Neutrophil (primary cell): ENCODE measurements at regions not wholly inside any gene's neighbourhood (a gene's known extent, or its start where the extent isn't known, plus 50 kb on each side); places are given as distances from the start of the nearest gene placed in this dataset.
A peak's percentile ranks its signal among the peaks of the same experiment; 100 is the strongest.

Experiments used
- H3K27ac ChIP-seq: fragments of 200-600 bp; sonication (generic); 2 replicates; pipeline ENCODE4 v1.5.1; 2016; ENCODE audit warnings: mild to moderate bottlenecking, moderate library complexity
- H3K27me3 ChIP-seq: fragments of 200-600 bp; sonication (generic); 2 replicates; pipeline ENCODE4 v1.6.0; 2016; ENCODE audit warnings: mild to moderate bottlenecking
- H3K36me3 ChIP-seq: fragments of 200-600 bp; sonication (generic); 2 replicates; pipeline ENCODE4 v1.5.1; 2017
- H3K4me1 ChIP-seq, 2 experiments: fragments of 200-600 bp in 1 of 2; sonication (generic) in 1 of 2; 1 replicate in 1 of 2; 2 replicates in 1 of 2; pipeline versions ENCODE4 v1.5.1 to v1.6.1; 2013 to 2016; ENCODE audit warnings: low read depth in 1 of 2, low read length in 1 of 2, mild to moderate bottlenecking in 1 of 2, moderate library complexity in 1 of 2; ENCODE audit not compliant: control insufficient read depth in 1 of 2, insufficient read depth in 1 of 2
- H3K4me3 ChIP-seq, 2 experiments: fragments of 200-600 bp in 1 of 2; sonication (generic) in 1 of 2; 1 replicate in 1 of 2; 2 replicates in 1 of 2; pipeline ENCODE4 v1.5.1; 2013 to 2016; ENCODE audit warnings: low read depth in 1 of 2, low read length in 1 of 2, mild to moderate bottlenecking in 1 of 2, moderate library complexity in 1 of 2
- H3K9me3 ChIP-seq: fragments of 200-600 bp; sonication (generic); 2 replicates; pipeline ENCODE4 v1.5.1; 2016
- CTCF ChIP-seq: fragments of 200-600 bp; sonication (generic); IDR thresholded peaks from 2 replicates; pipeline ENCODE4 v1.5.1; 2016; ENCODE audit warnings: antibody characterized with exemption

- H3K4me3 ChIP-seq: no peak overlapping the region
- no peak for TF ChIP-seq CTCF
- H3K27me3 ChIP-seq: no peaks in the 10 kb centered on the region
- H3K9me3 ChIP-seq: no peaks in the 10 kb centered on the region
- peaks cover 9 to 11% of the 10 kb centered on the region in 2 experiments for H3K4me1 ChIP-seq
- peak overlapping the region; percentile 46 for H3K27ac ChIP-seq
- H3K36me3 ChIP-seq: no peaks in the 10 kb centered on the region
Measured at GRCh38 chr1:88529581-88529980, 154.5 kb upstream of the PKN2 start.

- Histone ChIP-seq H3K9me3 (no peaks in the 10 kb centered on the region), H3K36me3 (no peaks in the 10 kb centered on the region), H3K27ac (no peak overlapping the region), H3K4me1 (peaks cover 9 to 11% of the 10 kb centered on the region in 2 experiments), H3K27me3 (no peaks in the 10 kb centered on the region), H3K4me3 (no peak overlapping the region)
- no peak for TF ChIP-seq CTCF
Measured at GRCh38 chr1:88530246-88530645, 153.8 kb upstream of the PKN2 start.

- no peaks in the 10 kb centered on the region for H3K27me3 ChIP-seq
- H3K4me3 ChIP-seq: no peak overlapping the region
- H3K4me1 ChIP-seq: no peaks in the 10 kb centered on the region
- H3K27ac ChIP-seq: no peak overlapping the region
- no peaks in the 10 kb centered on the region for H3K36me3 ChIP-seq
- no peaks in the 10 kb centered on the region for H3K9me3 ChIP-seq
- no peak for TF ChIP-seq CTCF
Measured at GRCh38 chr1:88537787-88538186, 146.3 kb upstream of the PKN2 start.

GRCh38 chr1:88538222-88538899 lies 145.7 kb upstream of the PKN2 start:
- no peaks in the 10 kb centered on the region for H3K36me3 ChIP-seq
- no peak for TF ChIP-seq CTCF
- H3K27ac ChIP-seq: no peak overlapping the region
- H3K4me3 ChIP-seq: no peak overlapping the region
- H3K27me3 ChIP-seq: no peaks in the 10 kb centered on the region
- no peaks in the 10 kb centered on the region for H3K9me3 ChIP-seq
- H3K4me1 ChIP-seq: no peaks in the 10 kb centered on the region

GRCh38 chr1:88540255-88540654 lies 143.8 kb upstream of the PKN2 start:
- Histone ChIP-seq H3K27ac (no peak overlapping the region), H3K4me1 (no peaks in the 10 kb centered on the region), H3K9me3 (no peaks in the 10 kb centered on the region), H3K36me3 (no peaks in the 10 kb centered on the region), H3K27me3 (no peaks in the 10 kb centered on the region), H3K4me3 (no peak overlapping the region)
- no peak for TF ChIP-seq CTCF
